ENCODE measurements at regions not wholly inside any gene's neighbourhood (a gene's known extent, or its start where the extent isn't known, plus 50 kb on each side); places are given as distances from the start of the nearest gene placed in this dataset.

- 61% methylated on average over 2 of the region's 2 CpGs for WGBS
- Histone ChIP-seq H3K4me3 (no peak overlapping the region), H3K36me3 (no peaks in the 10 kb centered on the region), H3K9me3 (no peaks in the 10 kb centered on the region), H3K27me3 (no peaks in the 10 kb centered on the region), H3K4me1 (no peaks in the 10 kb centered on the region), H3K27ac (no peak overlapping the region)
- DNase-seq (ENCODE audit: low spot score in 2 of 2), result no peak
- TF ChIP-seq POLR2A (IDR thresholded peaks at IDR 0.05) (no peak), CTCF (IDR thresholded peaks at IDR 0.05) (no peak), POLR2AphosphoS5 (IDR thresholded peaks at IDR 0.05) (no peak), EP300 (IDR thresholded peaks at IDR 0.05) (no peak)
Observed at GRCh38 chr1:62978741-62979140, 194.8 kb downstream of the ATG4C start.

DNA sequence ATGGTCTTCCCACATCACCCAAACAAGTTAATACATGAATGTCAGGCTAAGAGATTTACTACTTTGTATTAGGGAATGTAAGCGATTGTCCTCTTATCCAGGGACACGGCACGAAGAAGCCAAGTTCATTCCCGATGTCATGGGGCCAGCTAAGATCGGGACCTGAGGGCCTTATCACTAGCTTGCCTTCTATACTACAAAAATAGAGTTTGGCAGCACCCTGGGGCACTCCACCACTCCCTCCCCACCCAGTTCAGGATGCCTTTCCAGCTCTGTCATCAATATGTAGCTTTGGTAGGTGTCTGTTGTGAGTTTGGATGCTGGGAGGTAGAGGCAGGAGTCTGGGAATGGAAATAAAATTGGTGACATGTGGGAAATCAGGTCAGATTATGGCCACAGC is 197.5 kb downstream of the ATG4C start:
- H3K9me3 ChIP-seq, result no peaks in the 10 kb centered on the region
- peaks cover 1% of the 10 kb centered on the region for H3K27me3 ChIP-seq
- no peak overlapping the region for H3K27ac ChIP-seq
- WGBS, result 92% methylated on average over 5 of the region's 5 CpGs
- H3K4me1 ChIP-seq, result no peaks in the 10 kb centered on the region
- no peak for TF ChIP-seq EP300 (IDR thresholded peaks at IDR 0.05)
- no peak for TF ChIP-seq POLR2A (IDR thresholded peaks at IDR 0.05)
- no peak for TF ChIP-seq CTCF (IDR thresholded peaks at IDR 0.05)
- no peak for TF ChIP-seq POLR2AphosphoS5 (IDR thresholded peaks at IDR 0.05)
- no peak for DNase-seq (ENCODE audit: low spot score in 2 of 2)
- no peaks in the 10 kb centered on the region for H3K36me3 ChIP-seq
- H3K4me3 ChIP-seq, result no peak overlapping the region

GRCh38 chr1:62988867-62989266 is 204.9 kb downstream of the ATG4C start:
- H3K4me1 ChIP-seq, result no peaks in the 10 kb centered on the region
- H3K9me3 ChIP-seq, result no peaks in the 10 kb centered on the region
- H3K4me3 ChIP-seq, result no peak overlapping the region
- H3K27ac ChIP-seq, result no peak overlapping the region
- no peak for TF ChIP-seq POLR2AphosphoS5 (IDR thresholded peaks at IDR 0.05)
- no peak for TF ChIP-seq EP300 (IDR thresholded peaks at IDR 0.05)
- TF ChIP-seq CTCF (IDR thresholded peaks at IDR 0.05), result no peak
- no peak for TF ChIP-seq POLR2A (IDR thresholded peaks at IDR 0.05)
- WGBS, result 59% methylated on average over 5 of the region's 5 CpGs
- peaks cover 8% of the 10 kb centered on the region for H3K27me3 ChIP-seq
- DNase-seq (ENCODE audit: low spot score in 2 of 2), result no peak
- no peaks in the 10 kb centered on the region for H3K36me3 ChIP-seq

GRCh38 chr1:62989497-62989896 is 205.6 kb downstream of the ATG4C start:
- no peak for DNase-seq (ENCODE audit: low spot score in 2 of 2)
- TF ChIP-seq EP300 (IDR thresholded peaks at IDR 0.05), result no peak
- no peak for TF ChIP-seq CTCF (IDR thresholded peaks at IDR 0.05)
- TF ChIP-seq POLR2A (IDR thresholded peaks at IDR 0.05), result no peak
- no peak for TF ChIP-seq POLR2AphosphoS5 (IDR thresholded peaks at IDR 0.05)
- H3K27me3 ChIP-seq, result peaks cover 8% of the 10 kb centered on the region
- H3K36me3 ChIP-seq, result no peaks in the 10 kb centered on the region
- 91% methylated on average over 5 of the region's 5 CpGs for WGBS
- H3K4me3 ChIP-seq, result no peak overlapping the region
- H3K27ac ChIP-seq, result no peak overlapping the region
- no peaks in the 10 kb centered on the region for H3K9me3 ChIP-seq
- H3K4me1 ChIP-seq, result no peaks in the 10 kb centered on the region

GRCh38 chr1:62991152-62991551 is 207.2 kb downstream of the ATG4C start:
- Histone ChIP-seq H3K4me3 (no peak overlapping the region), H3K27ac (no peak overlapping the region), H3K9me3 (no peaks in the 10 kb centered on the region), H3K4me1 (no peaks in the 10 kb centered on the region), H3K36me3 (no peaks in the 10 kb centered on the region), H3K27me3 (peaks cover 8% of the 10 kb centered on the region)
- no peak for DNase-seq (ENCODE audit: low spot score in 2 of 2)
- WGBS, result 44% methylated on average over 3 of the region's 3 CpGs
- TF ChIP-seq CTCF (IDR thresholded peaks at IDR 0.05) (no peak), EP300 (IDR thresholded peaks at IDR 0.05) (no peak), POLR2AphosphoS5 (IDR thresholded peaks at IDR 0.05) (no peak), POLR2A (IDR thresholded peaks at IDR 0.05) (no peak)

All from suprapubic skin (tissue), 4 donors.